PFSK-1 (cell line): ENCODE measurements at regions not wholly inside any gene's neighbourhood (a gene's known extent, or its start where the extent isn't known, plus 50 kb on each side); places are given as distances from the start of the nearest gene placed in this dataset.

Source experiments
- FOXP2 ChIP-seq: optimal IDR thresholded peaks from 2 replicates; pipeline ENCODE3; 2011; ENCODE audit warnings: borderline replicate concordance, control low read depth, inconsistent platforms; ENCODE audit not compliant: insufficient read depth; ENCODE audit errors: extremely low read length, extremely low read depth
- POLR2AphosphoS5 ChIP-seq: IDR thresholded peaks from 2 replicates; pipeline ENCODE4 v1.6.1; 2012; ENCODE audit warnings: low read depth, mild to moderate bottlenecking, control low read depth, low read length, moderate library complexity
- SIN3A ChIP-seq: IDR thresholded peaks from 2 replicates; pipeline ENCODE4 v1.6.1; 2012; ENCODE audit warnings: mild to moderate bottlenecking, low read length, moderate library complexity, borderline replicate concordance; ENCODE audit not compliant: insufficient read depth
- TAF1 ChIP-seq: IDR thresholded peaks from 2 replicates; pipeline ENCODE4 v1.6.1; 2012; ENCODE audit warnings: low read length, control low read depth, borderline replicate concordance; ENCODE audit not compliant: insufficient read depth
- TF ChIP-seq, protein P1 (sequence below), 2 experiments: IDR thresholded peaks; 2 replicates each; pipeline versions ENCODE4 v1.6.1 to v1.8.0; 2011 to 2012; ENCODE audit warnings: low read depth in 2 of 2, low read length in 2 of 2, control low read depth in 1 of 2, inconsistent platforms in 1 of 2, mild to moderate bottlenecking in 1 of 2, moderate library complexity in 1 of 2; ENCODE audit not compliant: insufficient read depth in 1 of 2

DNA sequence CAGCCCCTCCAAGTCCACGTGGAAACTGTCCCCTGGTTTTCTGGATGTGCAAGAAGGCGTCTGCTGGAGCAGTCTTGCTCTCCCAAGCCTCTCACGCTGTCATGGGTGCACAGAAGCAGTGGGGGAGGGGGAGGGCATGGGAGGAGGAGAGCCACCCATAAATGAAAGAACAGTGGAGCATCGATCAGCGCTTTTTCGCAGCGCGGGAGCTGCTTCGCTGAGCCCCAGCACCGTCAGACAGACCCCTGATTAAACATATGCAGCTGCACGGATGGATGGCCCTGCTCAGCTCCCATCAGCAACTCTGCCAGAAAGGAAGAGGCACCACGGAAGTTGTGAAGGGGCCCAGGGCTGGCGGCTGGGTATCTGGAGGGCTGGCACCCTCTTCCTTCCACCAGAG, 264.9 kb downstream of the UQCRFS1 start:
- TF ChIP-seq FOXP2: no peak

DNA sequence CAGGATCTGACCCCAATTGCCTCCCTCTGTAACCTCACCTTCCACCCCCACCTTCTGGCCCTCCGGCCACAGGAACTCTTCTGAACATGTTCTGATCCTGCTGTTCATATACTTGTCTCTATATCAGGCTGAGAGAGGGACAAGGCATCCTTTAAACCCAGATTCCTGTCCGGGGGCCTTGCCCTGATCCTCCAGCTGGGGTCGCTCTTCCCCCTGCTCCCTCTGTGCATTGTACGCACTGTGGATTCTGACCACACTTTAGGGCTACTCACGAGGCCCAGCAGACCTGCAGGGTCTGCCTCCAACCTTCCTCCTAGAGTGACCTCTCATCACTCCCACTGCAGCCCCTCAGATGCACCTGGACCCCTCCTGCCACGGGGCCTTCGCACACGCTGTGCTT, 269.3 kb downstream of the UQCRFS1 start:
- no peak for TF ChIP-seq SIN3A
- no peak for TF ChIP-seq TAF1
- no peak for TF ChIP-seq FOXP2

DNA sequence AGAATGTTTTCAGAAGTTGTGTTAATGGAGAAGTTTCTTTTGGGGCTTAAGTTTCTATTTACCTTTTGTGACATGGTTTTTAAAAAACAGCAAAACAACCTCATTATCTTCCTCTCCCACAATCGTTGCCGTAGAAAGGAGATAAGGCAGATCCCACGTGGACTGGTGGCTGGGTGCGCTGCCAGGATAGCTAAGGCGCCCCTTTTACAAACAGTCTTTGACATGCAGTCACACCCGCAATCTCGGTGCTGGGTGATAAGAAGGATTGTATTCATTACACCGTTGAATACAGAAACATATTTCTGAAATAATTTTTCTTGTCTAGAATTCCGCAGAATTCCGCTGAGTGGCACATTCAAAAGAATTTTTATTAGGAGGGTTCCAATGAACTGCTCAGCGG, 271.1 kb downstream of the UQCRFS1 start:
- TF ChIP-seq SIN3A (no peak), FOXP2 (no peak)
- TF ChIP-seq, protein P1, sequence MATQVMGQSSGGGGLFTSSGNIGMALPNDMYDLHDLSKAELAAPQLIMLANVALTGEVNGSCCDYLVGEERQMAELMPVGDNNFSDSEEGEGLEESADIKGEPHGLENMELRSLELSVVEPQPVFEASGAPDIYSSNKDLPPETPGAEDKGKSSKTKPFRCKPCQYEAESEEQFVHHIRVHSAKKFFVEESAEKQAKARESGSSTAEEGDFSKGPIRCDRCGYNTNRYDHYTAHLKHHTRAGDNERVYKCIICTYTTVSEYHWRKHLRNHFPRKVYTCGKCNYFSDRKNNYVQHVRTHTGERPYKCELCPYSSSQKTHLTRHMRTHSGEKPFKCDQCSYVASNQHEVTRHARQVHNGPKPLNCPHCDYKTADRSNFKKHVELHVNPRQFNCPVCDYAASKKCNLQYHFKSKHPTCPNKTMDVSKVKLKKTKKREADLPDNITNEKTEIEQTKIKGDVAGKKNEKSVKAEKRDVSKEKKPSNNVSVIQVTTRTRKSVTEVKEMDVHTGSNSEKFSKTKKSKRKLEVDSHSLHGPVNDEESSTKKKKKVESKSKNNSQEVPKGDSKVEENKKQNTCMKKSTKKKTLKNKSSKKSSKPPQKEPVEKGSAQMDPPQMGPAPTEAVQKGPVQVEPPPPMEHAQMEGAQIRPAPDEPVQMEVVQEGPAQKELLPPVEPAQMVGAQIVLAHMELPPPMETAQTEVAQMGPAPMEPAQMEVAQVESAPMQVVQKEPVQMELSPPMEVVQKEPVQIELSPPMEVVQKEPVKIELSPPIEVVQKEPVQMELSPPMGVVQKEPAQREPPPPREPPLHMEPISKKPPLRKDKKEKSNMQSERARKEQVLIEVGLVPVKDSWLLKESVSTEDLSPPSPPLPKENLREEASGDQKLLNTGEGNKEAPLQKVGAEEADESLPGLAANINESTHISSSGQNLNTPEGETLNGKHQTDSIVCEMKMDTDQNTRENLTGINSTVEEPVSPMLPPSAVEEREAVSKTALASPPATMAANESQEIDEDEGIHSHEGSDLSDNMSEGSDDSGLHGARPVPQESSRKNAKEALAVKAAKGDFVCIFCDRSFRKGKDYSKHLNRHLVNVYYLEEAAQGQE (IDR thresholded peaks at IDR 0.05; ENCODE audit: insufficient read depth in 1 of 2, low read depth in 2 of 2, low read length in 2 of 2): no peak

DNA sequence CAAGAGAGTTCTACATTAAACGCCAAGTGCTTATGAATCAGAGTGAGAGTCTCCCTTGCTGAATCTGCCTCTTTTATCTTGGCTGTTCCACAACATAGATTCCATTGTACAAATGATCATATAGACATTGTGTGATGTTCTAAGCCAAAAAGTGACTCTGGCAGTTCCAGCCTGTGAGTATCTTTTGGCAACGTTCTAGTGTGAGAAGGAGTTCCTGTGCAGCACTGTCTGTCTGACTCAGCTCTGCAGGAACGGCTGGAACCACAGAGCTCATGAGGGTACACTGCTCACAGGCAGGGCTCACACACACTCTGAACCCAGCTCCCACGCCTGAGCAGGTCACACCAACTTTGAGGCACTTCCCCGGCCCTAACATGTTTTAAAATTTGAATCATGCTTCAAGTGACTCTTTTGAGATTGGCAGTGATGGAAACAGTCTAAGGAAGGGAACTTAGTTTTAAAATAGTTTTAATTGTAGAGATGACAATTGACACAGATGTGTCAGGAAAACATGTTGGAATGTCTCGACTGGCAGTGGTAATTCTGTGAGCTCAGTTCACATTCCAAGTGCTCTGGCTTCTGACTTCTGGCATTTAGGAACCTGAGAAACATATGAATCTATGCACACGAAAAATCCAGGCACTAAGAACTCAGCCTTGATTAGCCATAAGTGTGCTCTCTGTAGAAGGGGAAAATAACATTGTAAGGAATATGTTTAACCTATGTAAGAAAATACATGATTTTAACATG, 272.0 kb downstream of the UQCRFS1 start:
- TF ChIP-seq TAF1 (no peak), SIN3A (no peak), FOXP2 (no peak), POLR2AphosphoS5 (no peak)
- TF ChIP-seq, protein P1 (IDR thresholded peaks at IDR 0.05; ENCODE audit: insufficient read depth in 1 of 2, low read depth in 2 of 2, low read length in 2 of 2): no peak

DNA sequence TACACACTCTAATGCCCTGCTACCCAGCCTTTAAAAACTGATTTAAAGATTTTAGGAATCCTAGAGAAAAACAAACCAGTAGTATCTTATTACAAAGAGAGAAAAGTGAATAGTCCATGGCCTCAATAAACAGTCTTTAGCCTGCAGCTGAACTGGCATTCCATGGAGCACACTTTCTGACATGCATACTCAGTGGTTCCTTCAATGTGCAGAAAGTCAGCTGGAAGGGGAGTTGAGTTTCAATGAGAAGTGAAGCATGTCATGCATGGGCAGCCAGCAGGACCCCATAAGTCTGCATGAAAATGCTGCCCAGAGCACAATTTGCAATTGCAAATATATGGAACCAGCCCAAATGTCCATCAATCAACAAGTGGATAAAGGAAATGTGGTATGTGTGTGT, 273.7 kb downstream of the UQCRFS1 start:
- no peak for TF ChIP-seq SIN3A
- TF ChIP-seq TAF1: no peak
- TF ChIP-seq, protein P1 (IDR thresholded peaks at IDR 0.05; ENCODE audit: insufficient read depth in 1 of 2, low read depth in 2 of 2, low read length in 2 of 2): no peak
- TF ChIP-seq FOXP2: no peak
- no peak for TF ChIP-seq POLR2AphosphoS5

DNA sequence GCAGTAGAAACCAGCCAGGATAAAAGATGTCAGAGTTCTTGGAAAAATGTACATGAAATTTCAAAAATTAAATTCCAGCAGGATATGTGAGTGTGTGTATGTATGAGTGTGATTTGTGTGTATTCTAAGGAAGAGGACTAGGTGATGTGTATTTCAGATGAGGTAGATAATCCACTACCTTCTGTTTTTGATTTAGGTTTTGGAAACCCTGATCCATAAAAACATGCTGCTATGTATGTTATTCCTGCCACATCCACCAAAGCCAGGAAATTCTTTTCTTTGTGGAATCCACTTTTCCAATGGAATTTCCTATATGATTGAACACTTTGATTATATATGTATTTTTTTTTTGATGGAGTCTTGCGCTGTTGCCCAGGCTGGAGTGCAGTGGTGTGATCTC, 276.9 kb downstream of the UQCRFS1 start:
- TF ChIP-seq SIN3A: no peak
- no peak for TF ChIP-seq FOXP2
- TF ChIP-seq TAF1: no peak
- TF ChIP-seq, protein P1 (IDR thresholded peaks at IDR 0.05; ENCODE audit: insufficient read depth in 1 of 2, low read depth in 2 of 2, low read length in 2 of 2): no peak
- TF ChIP-seq POLR2AphosphoS5: no peak
